Lower leg skin (tissue), 4 donors: ENCODE measurements at regions not wholly inside any gene's neighbourhood (a gene's known extent, or its start where the extent isn't known, plus 50 kb on each side); places are given as distances from the start of the nearest gene placed in this dataset.

Source experiments
- DNase-seq, 2 donors: peaks; one replicate each; pipeline ENCODE4 v3.0.0-alpha.2; 2019; ENCODE audit warnings: low spot score in 2 of 2
- H3K4me3 ChIP-seq: fragments of 200-600 bp; sonication (generic); 2 replicates; pipeline ENCODE4 v1.5.1; 2017; ENCODE audit warnings: mild to moderate bottlenecking, low read depth; ENCODE audit not compliant: poor library complexity, severe bottlenecking
- POLR2A ChIP-seq, 2 donors: fragments of 450-650 bp; IDR thresholded peaks; one replicate each; pipeline ENCODE4 v1.6.1; 2016 to 2017; ENCODE audit warnings: antibody characterized with exemption in 2 of 2, mild to moderate bottlenecking in 1 of 2, moderate library complexity in 1 of 2
- WGBS, 2 donors: methylation state at CpG; one replicate each; pipeline ENCODE4 v1.1.5; 2018; 5-methylcytosine and 5-hydroxymethylcytosine counted together
- intact Hi-C: fragments of 100-400 bp; cut with DNase I; formaldehyde crosslinking; loops from one replicate; pipeline ENCODE4 v1.15.0; 2023; ENCODE audit warnings: low total_unique reads
- TF ChIP-seq, protein P1 (sequence below), 3 donors: fragments of 450-650 bp; IDR thresholded peaks; one replicate each; pipeline ENCODE4 v1.5.1; 2016; ENCODE audit warnings: antibody characterized with exemption in 3 of 3, mild to moderate bottlenecking in 3 of 3, moderate library complexity in 2 of 3

DNA sequence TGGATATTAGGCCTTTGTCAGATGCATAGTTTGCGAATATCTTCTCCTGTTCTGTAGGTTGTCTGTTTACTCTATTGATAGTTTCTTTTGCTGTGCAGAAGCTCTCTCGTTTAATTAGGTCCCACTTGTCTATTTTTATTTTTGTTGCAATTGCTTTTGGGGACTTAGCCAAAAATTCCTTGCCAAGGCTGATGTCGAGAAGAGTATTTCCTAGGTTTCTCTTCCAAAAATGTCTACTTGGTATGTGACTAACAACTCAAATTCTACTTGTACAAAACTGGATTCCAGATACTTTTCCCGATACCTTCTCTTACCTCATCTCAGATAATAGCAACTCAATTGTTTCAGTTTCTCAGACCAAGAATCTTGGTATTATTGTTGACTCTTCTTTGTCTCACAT is 142.4 kb upstream of the GLRA2 start:
- no peak for TF ChIP-seq POLR2A (IDR thresholded peaks at IDR 0.05)
- TF ChIP-seq, protein P1, sequence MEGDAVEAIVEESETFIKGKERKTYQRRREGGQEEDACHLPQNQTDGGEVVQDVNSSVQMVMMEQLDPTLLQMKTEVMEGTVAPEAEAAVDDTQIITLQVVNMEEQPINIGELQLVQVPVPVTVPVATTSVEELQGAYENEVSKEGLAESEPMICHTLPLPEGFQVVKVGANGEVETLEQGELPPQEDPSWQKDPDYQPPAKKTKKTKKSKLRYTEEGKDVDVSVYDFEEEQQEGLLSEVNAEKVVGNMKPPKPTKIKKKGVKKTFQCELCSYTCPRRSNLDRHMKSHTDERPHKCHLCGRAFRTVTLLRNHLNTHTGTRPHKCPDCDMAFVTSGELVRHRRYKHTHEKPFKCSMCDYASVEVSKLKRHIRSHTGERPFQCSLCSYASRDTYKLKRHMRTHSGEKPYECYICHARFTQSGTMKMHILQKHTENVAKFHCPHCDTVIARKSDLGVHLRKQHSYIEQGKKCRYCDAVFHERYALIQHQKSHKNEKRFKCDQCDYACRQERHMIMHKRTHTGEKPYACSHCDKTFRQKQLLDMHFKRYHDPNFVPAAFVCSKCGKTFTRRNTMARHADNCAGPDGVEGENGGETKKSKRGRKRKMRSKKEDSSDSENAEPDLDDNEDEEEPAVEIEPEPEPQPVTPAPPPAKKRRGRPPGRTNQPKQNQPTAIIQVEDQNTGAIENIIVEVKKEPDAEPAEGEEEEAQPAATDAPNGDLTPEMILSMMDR (IDR thresholded peaks at IDR 0.05): no peak
- DNase-seq: no peak
- WGBS, 2 donors: 24 to 44% methylated on average over 4 of the region's 4 CpGs
- intact Hi-C loops: no loop called here
- no peak overlapping the region for H3K4me3 ChIP-seq

- no peak for TF ChIP-seq POLR2A (IDR thresholded peaks at IDR 0.05)
- TF ChIP-seq, protein P1 (IDR thresholded peaks at IDR 0.05): no peak
- no peak for DNase-seq
- intact Hi-C loops: no loop called here
- no peak overlapping the region for H3K4me3 ChIP-seq
These were observed 149.3 kb upstream of the GLRA2 start for GRCh38 chrX:14380044-14380443.

DNA sequence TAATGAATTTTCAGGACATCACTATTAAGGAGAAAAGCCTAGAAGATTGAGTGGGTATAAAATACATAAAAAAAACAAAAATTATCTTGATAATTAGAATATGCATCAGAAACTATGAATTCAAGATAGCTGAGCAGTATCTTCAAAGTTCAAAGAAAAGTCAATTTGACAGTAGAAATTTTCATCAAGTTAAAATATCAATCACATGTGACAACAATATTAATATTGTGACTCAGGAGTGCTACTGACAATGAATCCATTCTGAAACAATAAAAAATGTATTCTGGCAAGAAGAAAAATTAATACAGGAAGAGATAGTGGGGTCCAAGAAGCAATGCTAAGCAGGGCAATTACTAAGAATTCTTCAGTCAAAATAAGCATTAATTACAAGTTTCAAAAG is 151.9 kb upstream of the GLRA2 start:
- no peak overlapping the region for H3K4me3 ChIP-seq
- no peak for DNase-seq
- intact Hi-C loops: no loop called here
- no peak for TF ChIP-seq POLR2A (IDR thresholded peaks at IDR 0.05)
- TF ChIP-seq, protein P1 (IDR thresholded peaks at IDR 0.05): no peak

GRCh38 chrX:14363728-14364127 is 165.6 kb upstream of the GLRA2 start:
- no peak for DNase-seq
- no peak for TF ChIP-seq POLR2A (IDR thresholded peaks at IDR 0.05)
- TF ChIP-seq, protein P1 (IDR thresholded peaks at IDR 0.05): no peak
- 78 to 81% methylated on average over 4 of the region's 4 CpGs for WGBS, 2 donors
- intact Hi-C loops: no loop called here
- H3K4me3 ChIP-seq: no peak overlapping the region

DNA sequence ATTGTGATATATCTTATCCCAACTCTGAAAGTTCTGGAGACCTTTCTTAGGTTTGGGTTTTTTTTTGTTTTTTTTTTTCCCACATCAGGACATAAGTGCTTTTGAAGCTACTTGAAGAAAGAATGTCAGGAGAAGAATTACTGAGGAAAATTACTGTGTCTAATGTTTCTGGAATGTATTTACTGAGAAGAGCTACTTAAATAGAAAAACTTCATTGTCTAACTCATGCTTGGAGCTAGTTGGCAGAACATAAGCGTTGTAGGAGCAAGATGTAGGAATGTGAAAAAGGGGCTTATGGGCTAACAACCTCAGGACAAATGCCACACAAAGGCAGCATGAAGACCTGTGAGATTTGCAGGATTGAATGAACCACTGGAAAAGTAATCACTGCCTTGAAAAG is 166.6 kb upstream of the GLRA2 start:
- intact Hi-C loops: no loop called here
- no peak for TF ChIP-seq POLR2A (IDR thresholded peaks at IDR 0.05)
- TF ChIP-seq, protein P1 (IDR thresholded peaks at IDR 0.05): no peak
- DNase-seq: no peak
- H3K4me3 ChIP-seq: no peak overlapping the region
- 50 to 63% methylated on average over 1 of the region's 1 CpG for WGBS, 2 donors

DNA sequence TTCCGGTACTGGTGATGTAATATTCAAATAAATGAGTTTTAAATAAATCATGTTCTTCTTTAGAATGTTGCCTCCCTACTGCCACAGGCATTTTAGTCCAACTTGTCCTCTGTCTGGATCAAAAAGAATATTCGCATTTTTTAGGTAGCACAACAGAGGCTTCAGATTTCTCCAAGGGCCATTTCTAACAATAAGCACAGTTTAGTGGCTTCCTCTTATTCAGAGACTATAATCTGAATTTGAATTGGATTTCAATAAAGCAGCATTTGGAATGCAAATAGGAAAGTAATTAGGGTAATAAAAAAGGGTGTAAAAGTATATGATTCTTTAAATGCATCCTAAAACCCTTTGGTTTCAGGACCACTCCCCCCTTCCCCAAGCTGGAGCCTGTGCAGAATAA is 167.9 kb upstream of the GLRA2 start:
- WGBS, 2 donors: 64 to 75% methylated on average over 2 of the region's 2 CpGs
- intact Hi-C loops: no loop called here
- DNase-seq: no peak
- H3K4me3 ChIP-seq: no peak overlapping the region
- TF ChIP-seq POLR2A (IDR thresholded peaks at IDR 0.05): no peak
- TF ChIP-seq, protein P1 (IDR thresholded peaks at IDR 0.05): no peak
